CD4-positive, alpha-beta T cell (primary cell): ENCODE measurements at regions not wholly inside any gene's neighbourhood (a gene's known extent, or its start where the extent isn't known, plus 50 kb on each side); places are given as distances from the start of the nearest gene placed in this dataset.

Experiments
- ATAC-seq: fragments of 200-7000 bp; cut with Tn5 transposase; one replicate; pipeline ENCODE4 v1.10.0; 2022; ENCODE audit warnings: mild to moderate bottlenecking; ENCODE audit not compliant: poor library complexity
- CTCF ChIA-PET: fragments of 350-600 bp; sonication (Branson Sonifier 250); formaldehyde crosslinking; loops from one replicate; lab custom pipeline; 2021; ENCODE audit warnings: antibody characterized with exemption, inconsistent platforms; lab: Charles Lee
- POLR2A ChIA-PET: fragments of 350-600 bp; sonication (Branson Sonifier 250); formaldehyde crosslinking; loops from one replicate; lab custom pipeline; 2021; ENCODE audit warnings: antibody characterized with exemption, inconsistent platforms; lab: Charles Lee
- DNase-seq, 14 experiments: peaks; one replicate each; pipeline ENCODE4 v3.0.0-alpha.2; 2013 to 2020; ENCODE audit warnings: mixed read lengths in 2 of 14
- H3K27ac ChIP-seq, 2 donors: one replicate each; pipeline versions ENCODE4 v1.5.1 to v1.7.0; 2013; ENCODE audit warnings: low read length in 2 of 2, low read depth in 1 of 2, mild to moderate bottlenecking in 1 of 2
- H3K27me3 ChIP-seq, 2 experiments: 1 replicate in 1 of 2; 2 replicates in 1 of 2; pipeline versions ENCODE4 v1.6.1 to v1.7.0; 2013; ENCODE audit warnings: low read length in 2 of 2, control low read depth in 1 of 2, mild to moderate bottlenecking in 1 of 2, moderate library complexity in 1 of 2; ENCODE audit not compliant: insufficient read depth in 2 of 2, control insufficient read depth in 1 of 2
- H3K36me3 ChIP-seq: one replicate; pipeline ENCODE4 v1.6.1; 2013; ENCODE audit warnings: low read length, control low read depth; ENCODE audit not compliant: insufficient read depth
- H3K4me1 ChIP-seq: one replicate; pipeline ENCODE4 v1.6.1; 2013; ENCODE audit warnings: low read length, control low read depth; ENCODE audit not compliant: insufficient read depth
- H3K4me3 ChIP-seq: one replicate; pipeline ENCODE4 v1.5.1; 2013; ENCODE audit warnings: mild to moderate bottlenecking, low read length, moderate library complexity
- H3K9me3 ChIP-seq, 2 experiments: 1 replicate in 1 of 2; 2 replicates in 1 of 2; pipeline versions ENCODE4 v1.6.1 to v1.7.0; 2013; ENCODE audit warnings: low read length in 2 of 2, mild to moderate bottlenecking in 2 of 2, control low read depth in 1 of 2, moderate library complexity in 1 of 2; ENCODE audit not compliant: control insufficient read depth in 1 of 2, insufficient read depth in 1 of 2
- H3K27ac Mint-ChIP-seq: one replicate; pipeline ENCODE4 v1.8.0; 2020; ENCODE audit warnings: mixed read lengths
- H3K27me3 Mint-ChIP-seq: one replicate; pipeline ENCODE4 v1.8.0; 2021; ENCODE audit warnings: mixed read lengths
- H3K36me3 Mint-ChIP-seq: one replicate; pipeline ENCODE4 v1.8.0; 2021; ENCODE audit warnings: low read depth, mixed read lengths
- H3K4me1 Mint-ChIP-seq: one replicate; pipeline ENCODE4 v1.8.0; 2021; ENCODE audit warnings: low read depth, mixed read lengths
- H3K4me3 Mint-ChIP-seq: one replicate; pipeline ENCODE4 v1.8.0; 2020; ENCODE audit warnings: mild to moderate bottlenecking, mixed read lengths
- H3K9me3 Mint-ChIP-seq: one replicate; pipeline ENCODE4 v1.8.0; 2020; ENCODE audit warnings: mixed read lengths
- intact Hi-C, 2 experiments: fragments of 100-400 bp; cut with DNase I in 1 of 2; cut with micrococcal nuclease in 1 of 2; formaldehyde crosslinking; loops; one replicate each; pipeline versions ENCODE4 v1.15.1 to v1.9.0; 2023 to 2025; cut with DNase I, micrococcal nuclease
- TF ChIP-seq, protein P1 (sequence below): fragments of 200-600 bp; IDR thresholded peaks from one replicate; pipeline ENCODE4 v1.8.0; 2022; ENCODE audit warnings: antibody characterized with exemption, mild to moderate bottlenecking

DNA sequence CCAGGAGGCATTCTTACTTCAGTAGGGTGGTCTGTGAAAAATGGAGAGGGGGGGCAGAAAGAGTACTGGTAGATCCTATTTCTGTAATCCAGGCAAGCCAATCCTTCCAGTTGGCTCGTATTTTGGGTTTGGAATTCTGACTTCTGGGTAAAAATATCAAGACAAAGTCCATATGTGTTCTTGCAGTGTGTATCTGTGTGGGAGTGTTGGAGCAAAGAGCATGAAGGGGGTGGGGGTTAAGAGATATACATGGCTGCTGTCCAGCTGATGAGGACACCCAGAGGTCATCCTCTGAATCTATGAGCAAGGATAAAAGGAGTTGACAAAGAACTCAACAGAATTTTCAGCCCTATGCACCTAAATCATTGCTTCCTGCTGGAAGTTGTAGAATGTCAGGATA, 375.8 kb upstream of the PIK3C3 start:
- DNase-seq (no peak), ATAC-seq (no peak)
- H3K9me3 Mint-ChIP-seq, result no peaks in the 10 kb centered on the region
- Histone ChIP-seq H3K4me3 (no peak overlapping the region), H3K36me3 (no peaks in the 10 kb centered on the region), H3K4me1 (no peaks in the 10 kb centered on the region), H3K27me3 (no peaks in the 10 kb centered on the region), H3K27ac (no peak overlapping the region), H3K9me3 (no peaks in the 10 kb centered on the region)
- no peaks in the 10 kb centered on the region for H3K4me1 Mint-ChIP-seq
- TF ChIP-seq, protein P1, sequence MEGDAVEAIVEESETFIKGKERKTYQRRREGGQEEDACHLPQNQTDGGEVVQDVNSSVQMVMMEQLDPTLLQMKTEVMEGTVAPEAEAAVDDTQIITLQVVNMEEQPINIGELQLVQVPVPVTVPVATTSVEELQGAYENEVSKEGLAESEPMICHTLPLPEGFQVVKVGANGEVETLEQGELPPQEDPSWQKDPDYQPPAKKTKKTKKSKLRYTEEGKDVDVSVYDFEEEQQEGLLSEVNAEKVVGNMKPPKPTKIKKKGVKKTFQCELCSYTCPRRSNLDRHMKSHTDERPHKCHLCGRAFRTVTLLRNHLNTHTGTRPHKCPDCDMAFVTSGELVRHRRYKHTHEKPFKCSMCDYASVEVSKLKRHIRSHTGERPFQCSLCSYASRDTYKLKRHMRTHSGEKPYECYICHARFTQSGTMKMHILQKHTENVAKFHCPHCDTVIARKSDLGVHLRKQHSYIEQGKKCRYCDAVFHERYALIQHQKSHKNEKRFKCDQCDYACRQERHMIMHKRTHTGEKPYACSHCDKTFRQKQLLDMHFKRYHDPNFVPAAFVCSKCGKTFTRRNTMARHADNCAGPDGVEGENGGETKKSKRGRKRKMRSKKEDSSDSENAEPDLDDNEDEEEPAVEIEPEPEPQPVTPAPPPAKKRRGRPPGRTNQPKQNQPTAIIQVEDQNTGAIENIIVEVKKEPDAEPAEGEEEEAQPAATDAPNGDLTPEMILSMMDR, result no peak
- POLR2A ChIA-PET, result no interaction called here
- no peak overlapping the region for H3K27ac Mint-ChIP-seq
- intact Hi-C loops, result no loop called here
- no peaks in the 10 kb centered on the region for H3K27me3 Mint-ChIP-seq
- H3K36me3 Mint-ChIP-seq, result no peaks in the 10 kb centered on the region
- no peak overlapping the region for H3K4me3 Mint-ChIP-seq
- CTCF ChIA-PET, result no interaction called here

DNA sequence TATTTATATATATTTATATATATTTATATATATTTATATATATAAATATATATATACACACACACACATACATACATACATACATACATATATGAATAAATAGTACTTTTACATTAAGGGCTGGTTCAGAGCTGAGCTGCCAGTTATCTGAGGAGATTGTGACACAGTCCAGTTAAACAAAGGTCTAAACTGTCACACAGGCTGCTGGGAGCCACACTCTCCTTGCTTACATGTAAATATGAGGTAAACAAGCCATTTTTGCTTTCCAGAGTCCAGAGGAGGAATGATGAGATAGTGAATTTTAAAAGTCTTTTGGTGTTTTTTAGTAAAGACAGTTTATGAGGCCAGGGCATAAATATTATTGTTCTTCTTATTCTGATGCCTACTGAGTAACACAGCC, 377.5 kb upstream of the PIK3C3 start:
- POLR2A ChIA-PET, result no interaction called here
- Mint-ChIP-seq H3K27me3 (no peaks in the 10 kb centered on the region), H3K4me3 (no peak overlapping the region), H3K27ac (no peak overlapping the region), H3K36me3 (no peaks in the 10 kb centered on the region), H3K9me3 (no peaks in the 10 kb centered on the region), H3K4me1 (no peaks in the 10 kb centered on the region)
- Histone ChIP-seq H3K4me1 (no peaks in the 10 kb centered on the region), H3K36me3 (no peaks in the 10 kb centered on the region), H3K27ac (no peak overlapping the region), H3K4me3 (no peak overlapping the region), H3K27me3 (no peaks in the 10 kb centered on the region), H3K9me3 (no peaks in the 10 kb centered on the region)
- intact Hi-C loops, result no loop called here
- ATAC-seq (no peak), DNase-seq (no peak)
- TF ChIP-seq, protein P1, result no peak
- CTCF ChIA-PET, result no interaction called here

DNA sequence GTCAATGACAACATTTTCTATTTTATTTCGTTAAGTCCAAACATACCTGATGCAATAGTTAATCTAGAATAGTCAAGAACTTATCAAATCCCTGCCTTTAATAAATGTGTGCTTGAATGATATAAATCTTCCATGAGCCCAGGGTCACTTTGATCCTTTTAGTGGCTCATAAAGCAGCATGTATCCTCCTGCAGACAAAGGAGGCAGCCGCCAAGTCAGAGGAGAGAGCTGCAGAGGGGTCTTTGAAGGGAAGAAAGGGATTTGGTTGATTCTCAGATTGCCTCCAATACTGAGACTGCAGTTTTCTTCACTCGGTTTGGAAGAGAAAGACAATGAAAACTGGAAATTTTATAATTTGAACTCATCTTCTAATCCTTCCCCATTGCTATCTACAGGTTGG, 378.4 kb upstream of the PIK3C3 start:
- H3K36me3 Mint-ChIP-seq, result no peaks in the 10 kb centered on the region
- H3K4me1 ChIP-seq, result no peaks in the 10 kb centered on the region
- no peaks in the 10 kb centered on the region for H3K9me3 ChIP-seq
- intact Hi-C loops, result no loop called here
- no peaks in the 10 kb centered on the region for H3K27me3 Mint-ChIP-seq
- H3K9me3 Mint-ChIP-seq, result peaks cover 1% of the 10 kb centered on the region
- H3K27ac Mint-ChIP-seq, result no peak overlapping the region
- POLR2A ChIA-PET, result no interaction called here
- H3K36me3 ChIP-seq, result no peaks in the 10 kb centered on the region
- TF ChIP-seq, protein P1, result no peak
- no peaks in the 10 kb centered on the region for H3K27me3 ChIP-seq
- H3K4me3 ChIP-seq, result no peak overlapping the region
- no peak for ATAC-seq
- DNase-seq, result no peak
- no peak overlapping the region for H3K4me3 Mint-ChIP-seq
- CTCF ChIA-PET, result no interaction called here
- H3K4me1 Mint-ChIP-seq, result no peaks in the 10 kb centered on the region
- no peak overlapping the region for H3K27ac ChIP-seq
